Uterus (tissue), 3 donors: ENCODE measurements at regions not wholly inside any gene's neighbourhood (a gene's known extent, or its start where the extent isn't known, plus 50 kb on each side); places are given as distances from the start of the nearest gene placed in this dataset.
A peak's percentile ranks its signal among the peaks of the same experiment; 100 is the strongest.

Experiments
- DNase-seq, 2 donors: peaks; one replicate each; pipeline ENCODE4 v3.0.0-alpha.2; 2019 to 2020
- H3K27ac ChIP-seq, 2 donors: fragments of 200-600 bp; sonication (generic); 1 replicate in 1 of 2; 2 replicates in 1 of 2; pipeline ENCODE4 v1.5.1; 2016 to 2018
- H3K27me3 ChIP-seq, 2 donors: fragments of 200-600 bp; sonication (generic); one replicate each; pipeline ENCODE4 v1.5.1; 2018 to 2019; ENCODE audit warnings: control low read depth in 1 of 2
- H3K36me3 ChIP-seq, 2 donors: fragments of 200-600 bp; sonication (generic); one replicate each; pipeline ENCODE4 v1.5.1; 2019; ENCODE audit warnings: control low read depth in 1 of 2
- H3K4me1 ChIP-seq, 2 donors: fragments of 200-600 bp; sonication (generic); one replicate each; pipeline ENCODE4 v1.5.1; 2018 to 2019; ENCODE audit warnings: control low read depth in 1 of 2
- H3K4me3 ChIP-seq, 2 donors: fragments of 200-600 bp; sonication (generic); 1 replicate in 1 of 2; 2 replicates in 1 of 2; pipeline ENCODE4 v1.5.1; 2018 to 2019; ENCODE audit warnings: mild to moderate bottlenecking in 1 of 2
- H3K9me3 ChIP-seq, 2 donors: fragments of 200-600 bp; sonication (generic); one replicate each; pipeline ENCODE4 v1.5.1; 2019; ENCODE audit warnings: control low read depth in 1 of 2
- POLR2A ChIP-seq, 2 donors: fragments of 450-650 bp; IDR thresholded peaks; one replicate each; pipeline ENCODE4 v1.6.1; 2016; ENCODE audit warnings: antibody characterized with exemption in 2 of 2, mild to moderate bottlenecking in 1 of 2, moderate library complexity in 1 of 2
- intact Hi-C: fragments of 100-400 bp; cut with DNase I; formaldehyde crosslinking; loops from one replicate; pipeline ENCODE4 v1.15.1; 2023; ENCODE audit warnings: low total_unique reads
- TF ChIP-seq, protein P1 (sequence below), 4 experiments: fragments of 200-600 bp in 2 of 4; fragments of 450-650 bp in 2 of 4; sonication (generic) in 2 of 4; IDR thresholded peaks; one replicate each; pipeline ENCODE4 v1.5.1; 2016 to 2019; ENCODE audit warnings: antibody characterized with exemption in 4 of 4, mild to moderate bottlenecking in 2 of 4, moderate library complexity in 1 of 4
- donor health status: DM: yes; HTN: yes; CAD: no.

DNA sequence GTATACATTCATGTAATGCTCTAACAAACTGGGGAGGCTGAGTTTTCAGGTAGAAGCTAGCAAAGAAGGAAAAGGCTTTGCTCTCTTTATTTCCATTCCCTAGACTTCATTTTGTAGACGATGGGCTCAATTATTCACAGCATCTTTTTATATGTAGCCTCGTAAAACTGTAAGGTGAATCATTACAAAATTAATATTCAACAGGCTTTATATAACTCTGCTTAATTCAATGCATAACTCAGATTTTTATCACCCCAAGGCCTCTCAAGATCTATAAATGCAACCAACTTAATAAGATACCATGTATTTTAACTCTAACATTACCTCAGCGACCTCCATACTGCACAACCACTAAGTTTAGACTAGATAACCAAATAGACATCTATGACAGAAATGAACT is 63.0 kb upstream of the FRMD4B start:
- Histone ChIP-seq H3K27me3 (no peaks in the 10 kb centered on the region), H3K9me3 (no peaks in the 10 kb centered on the region), H3K27ac (no peak overlapping the region), H3K4me3 (no peak overlapping the region), H3K36me3 (no peaks in the 10 kb centered on the region), H3K4me1 (no peaks in the 10 kb centered on the region)
- DNase-seq, result no peak
- intact Hi-C loops, result no loop called here
- no peak for TF ChIP-seq POLR2A (IDR thresholded peaks at IDR 0.05)
- TF ChIP-seq, protein P1, sequence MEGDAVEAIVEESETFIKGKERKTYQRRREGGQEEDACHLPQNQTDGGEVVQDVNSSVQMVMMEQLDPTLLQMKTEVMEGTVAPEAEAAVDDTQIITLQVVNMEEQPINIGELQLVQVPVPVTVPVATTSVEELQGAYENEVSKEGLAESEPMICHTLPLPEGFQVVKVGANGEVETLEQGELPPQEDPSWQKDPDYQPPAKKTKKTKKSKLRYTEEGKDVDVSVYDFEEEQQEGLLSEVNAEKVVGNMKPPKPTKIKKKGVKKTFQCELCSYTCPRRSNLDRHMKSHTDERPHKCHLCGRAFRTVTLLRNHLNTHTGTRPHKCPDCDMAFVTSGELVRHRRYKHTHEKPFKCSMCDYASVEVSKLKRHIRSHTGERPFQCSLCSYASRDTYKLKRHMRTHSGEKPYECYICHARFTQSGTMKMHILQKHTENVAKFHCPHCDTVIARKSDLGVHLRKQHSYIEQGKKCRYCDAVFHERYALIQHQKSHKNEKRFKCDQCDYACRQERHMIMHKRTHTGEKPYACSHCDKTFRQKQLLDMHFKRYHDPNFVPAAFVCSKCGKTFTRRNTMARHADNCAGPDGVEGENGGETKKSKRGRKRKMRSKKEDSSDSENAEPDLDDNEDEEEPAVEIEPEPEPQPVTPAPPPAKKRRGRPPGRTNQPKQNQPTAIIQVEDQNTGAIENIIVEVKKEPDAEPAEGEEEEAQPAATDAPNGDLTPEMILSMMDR (IDR thresholded peaks at IDR 0.05), result no peak

DNA sequence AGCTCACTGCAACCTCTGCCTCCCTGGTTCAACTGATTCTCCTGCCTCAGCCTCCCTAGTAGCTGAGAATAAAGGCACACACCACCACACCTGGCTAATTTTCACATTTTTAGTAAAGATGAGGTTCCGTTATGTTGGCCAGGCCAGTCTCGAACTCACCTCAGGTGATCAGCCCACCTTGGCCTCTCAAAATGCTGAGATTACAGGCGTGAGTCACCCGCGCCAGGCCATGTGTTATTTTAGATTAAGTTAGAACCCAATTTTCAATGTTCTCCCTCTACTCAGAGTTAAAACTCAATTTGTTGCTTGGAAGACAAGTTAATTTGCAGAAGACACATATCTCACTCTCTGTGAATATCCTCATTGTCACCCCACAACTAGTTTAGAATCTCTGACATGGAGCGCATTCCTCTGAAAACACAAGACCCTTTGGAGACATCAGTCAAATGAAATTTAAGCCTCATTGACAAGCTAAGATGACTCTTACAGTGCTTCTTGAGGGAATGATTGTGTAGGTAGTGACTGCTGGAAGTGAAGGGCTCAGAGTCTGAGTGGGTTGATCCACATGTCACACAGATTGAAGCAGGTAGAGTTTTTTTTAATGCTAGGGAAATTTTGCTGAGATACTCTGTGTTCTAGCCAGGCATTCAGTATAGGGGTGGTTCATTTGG is 60.6 kb upstream of the FRMD4B start:
- intact Hi-C loops, result no loop called here
- H3K4me3 ChIP-seq, result no peak overlapping the region
- H3K36me3 ChIP-seq, result no peaks in the 10 kb centered on the region
- no peaks in the 10 kb centered on the region for H3K4me1 ChIP-seq
- TF ChIP-seq, protein P1 (IDR thresholded peaks at IDR 0.05), result no peak
- TF ChIP-seq POLR2A (IDR thresholded peaks at IDR 0.05), result no peak
- no peaks in the 10 kb centered on the region for H3K27me3 ChIP-seq
- no peaks in the 10 kb centered on the region for H3K9me3 ChIP-seq
- H3K27ac ChIP-seq, result no peak overlapping the region
- DNase-seq, result no peak

DNA sequence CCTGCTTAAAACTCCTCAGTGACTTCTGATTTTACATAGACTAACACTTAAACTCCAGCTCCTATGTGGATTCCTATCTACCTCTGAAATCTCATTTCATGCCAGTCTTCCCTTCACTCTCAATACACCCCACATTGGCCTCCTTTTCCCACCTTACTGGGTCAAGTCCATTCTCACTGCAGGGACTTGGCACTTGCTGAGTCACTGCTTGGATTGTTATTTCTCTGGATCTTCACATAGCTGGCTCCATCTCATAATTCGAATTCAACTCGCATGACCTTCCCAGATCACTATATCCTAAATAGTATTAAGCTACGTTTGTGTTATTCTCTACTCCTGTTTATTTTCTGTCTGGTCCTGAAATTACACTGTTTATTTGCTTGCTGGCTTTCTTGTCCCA is 59.6 kb upstream of the FRMD4B start:
- H3K4me3 ChIP-seq, result peak overlapping the region in 1 of 2 donors; percentile 30
- DNase-seq, result no peak

DNA sequence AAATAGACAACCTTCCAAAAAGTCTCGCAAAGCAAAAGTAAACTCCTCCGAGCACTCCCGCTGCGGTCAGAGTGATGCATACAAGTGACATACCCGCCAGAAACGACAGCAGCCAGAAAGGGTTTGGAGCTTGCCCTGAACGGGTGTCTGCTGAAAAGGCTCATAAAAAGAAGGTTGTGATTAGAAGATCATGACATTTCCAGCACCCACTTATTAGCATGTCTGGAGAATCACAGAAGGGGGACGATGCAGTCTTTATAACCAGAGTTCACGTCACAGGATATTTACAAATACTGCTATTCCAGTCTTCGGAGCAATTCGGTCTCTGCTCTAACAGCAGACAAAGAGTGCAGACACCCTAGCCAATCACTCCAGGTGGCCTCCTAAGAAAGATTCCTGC is 59.1 kb upstream of the FRMD4B start:
- no peaks in the 10 kb centered on the region for H3K4me1 ChIP-seq
- H3K9me3 ChIP-seq, result no peaks in the 10 kb centered on the region
- TF ChIP-seq, protein P1 (IDR thresholded peaks at IDR 0.05), result no peak
- TF ChIP-seq POLR2A (IDR thresholded peaks at IDR 0.05), result no peak
- no peaks in the 10 kb centered on the region for H3K27me3 ChIP-seq
- no peaks in the 10 kb centered on the region for H3K36me3 ChIP-seq
- H3K27ac ChIP-seq, result no peak overlapping the region
- H3K4me3 ChIP-seq, result peak overlapping the region; percentile 24 to 30
- no peak for DNase-seq
- intact Hi-C loops, result no loop called here

More for the DNA sequence above, 59.6 kb upstream of the FRMD4B start:
- Histone ChIP-seq H3K27ac (no peak overlapping the region), H3K36me3 (no peaks in the 10 kb centered on the region), H3K27me3 (no peaks in the 10 kb centered on the region), H3K4me1 (no peaks in the 10 kb centered on the region), H3K9me3 (no peaks in the 10 kb centered on the region)
- no peak for TF ChIP-seq POLR2A (IDR thresholded peaks at IDR 0.05)
- TF ChIP-seq, protein P1 (IDR thresholded peaks at IDR 0.05), result no peak
- intact Hi-C loops, result no loop called here

DNA sequence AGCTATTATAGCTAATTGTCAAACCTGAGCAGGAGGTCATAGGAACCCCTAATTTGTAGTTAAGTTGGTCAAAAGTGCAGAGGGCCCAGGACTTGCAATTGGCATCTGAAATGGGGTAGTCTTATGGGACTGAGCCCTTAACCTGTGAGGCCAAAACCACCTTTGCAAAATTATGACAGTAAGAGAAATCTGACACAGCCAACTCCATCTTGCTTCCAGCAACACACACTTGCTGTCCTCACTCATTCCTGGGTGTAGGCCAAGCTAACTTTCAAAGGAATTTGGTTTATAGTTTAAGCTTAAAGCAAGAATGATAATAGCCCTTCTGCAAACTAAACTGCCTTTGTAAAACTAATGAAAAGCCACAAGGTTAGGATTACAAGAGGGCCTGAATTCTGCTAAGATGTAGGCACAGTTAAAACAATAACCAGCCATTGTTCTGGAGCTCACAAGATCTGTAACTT is 57.6 kb upstream of the FRMD4B start:
- Histone ChIP-seq H3K27me3 (no peaks in the 10 kb centered on the region), H3K9me3 (no peaks in the 10 kb centered on the region), H3K36me3 (no peaks in the 10 kb centered on the region), H3K4me1 (no peaks in the 10 kb centered on the region), H3K27ac (no peak overlapping the region), H3K4me3 (no peak overlapping the region)
- intact Hi-C loops, result no loop called here
- no peak for DNase-seq
- no peak for TF ChIP-seq POLR2A (IDR thresholded peaks at IDR 0.05)
- TF ChIP-seq, protein P1 (IDR thresholded peaks at IDR 0.05), result no peak
